ENCODE measurements at regions not wholly inside any gene's neighbourhood (a gene's known extent, or its start where the extent isn't known, plus 50 kb on each side); places are given as distances from the start of the nearest gene placed in this dataset.
"Not testable (repeated sequence)": the region's sequence is repeated elsewhere in the genome, so short reads cannot be mapped to it uniquely, and the experiment has no call there.

- TF ChIP-seq ATF2 (tag by site-specific recombination; IDR thresholded peaks at IDR 0.05; ENCODE audit: low read depth); KLF16 (tag by site-specific recombination; IDR thresholded peaks at IDR 0.05); CTCF (tag by site-specific recombination; IDR thresholded peaks at IDR 0.05); ZNF175 (tag by site-specific recombination; IDR thresholded peaks at IDR 0.05); RBAK (tag by site-specific recombination; IDR thresholded peaks at IDR 0.05); ZNF2 (tag by site-specific recombination; IDR thresholded peaks at IDR 0.05); ZNF776 (tag by site-specific recombination; IDR thresholded peaks at IDR 0.05; ENCODE audit: borderline replicate concordance): not testable (repeated sequence)
Observed at GRCh38 chr6:51206686-51207085, 388.0 kb downstream of the TFAP2B start.

Measured in HEK293 (cell line).